CD4-positive, CD25-positive, alpha-beta regulatory T cell (primary cell): ENCODE measurements at regions not wholly inside any gene's neighbourhood (a gene's known extent, or its start where the extent isn't known, plus 50 kb on each side); places are given as distances from the start of the nearest gene placed in this dataset.

Source experiments
- ATAC-seq, 2 donors: fragments of 150-1000 bp; cut with Tn5 transposase; one replicate each; pipeline ENCODE4 v1.10.0; 2021; ENCODE audit warnings: low read depth in 2 of 2, moderate number of reproducible peaks in 2 of 2, moderate library complexity in 1 of 2
- DNase-seq, 3 donors: peaks; one replicate each; pipeline versions ENCODE4 v3.0.0 to v3.0.0-alpha.2; 2012 to 2022; ENCODE audit warnings: mixed read lengths in 1 of 3
- H3K27ac ChIP-seq: one replicate; pipeline ENCODE4 v1.7.0; 2013; ENCODE audit warnings: mild to moderate bottlenecking, low read length; ENCODE audit not compliant: insufficient read depth, poor library complexity, severe bottlenecking
- H3K27me3 ChIP-seq: one replicate; pipeline ENCODE4 v1.7.0; 2013; ENCODE audit warnings: low read length; ENCODE audit not compliant: control insufficient read depth, insufficient read depth
- H3K36me3 ChIP-seq: one replicate; pipeline ENCODE4 v1.7.0; 2013; ENCODE audit warnings: mild to moderate bottlenecking, low read length, moderate library complexity; ENCODE audit not compliant: control insufficient read depth, insufficient read depth
- H3K4me1 ChIP-seq: 2 replicates; pipeline ENCODE4 v1.7.0; 2013; ENCODE audit warnings: mild to moderate bottlenecking, low read length; ENCODE audit not compliant: insufficient read depth, control insufficient read depth, poor library complexity, severe bottlenecking
- H3K4me3 ChIP-seq: one replicate; pipeline ENCODE4 v1.7.0; 2013; ENCODE audit warnings: low read depth, mild to moderate bottlenecking, low read length, moderate library complexity
- H3K9me3 ChIP-seq, 2 experiments: 1 replicate in 1 of 2; 2 replicates in 1 of 2; pipeline ENCODE4 v1.7.0; 2013; ENCODE audit warnings: low read length in 2 of 2, mild to moderate bottlenecking in 1 of 2, moderate library complexity in 1 of 2; ENCODE audit not compliant: control insufficient read depth in 2 of 2
- H3K27ac Mint-ChIP-seq, 3 donors: one replicate each; pipeline ENCODE4 v1.8.0; 2020 to 2022; ENCODE audit warnings: mild to moderate bottlenecking in 3 of 3, mixed read lengths in 3 of 3, moderate library complexity in 2 of 3
- H3K27me3 Mint-ChIP-seq: one replicate; pipeline ENCODE4 v1.8.0; 2022; ENCODE audit warnings: mild to moderate bottlenecking, mixed read lengths
- H3K36me3 Mint-ChIP-seq: one replicate; pipeline ENCODE4 v1.8.0; 2020; ENCODE audit warnings: mixed read lengths
- H3K4me1 Mint-ChIP-seq, 4 donors: one replicate each; pipeline ENCODE4 v1.8.0; 2020 to 2022; ENCODE audit warnings: mixed read lengths in 4 of 4, mild to moderate bottlenecking in 1 of 4
- H3K4me3 Mint-ChIP-seq, 4 donors: one replicate each; pipeline ENCODE4 v1.8.0; 2020 to 2022; ENCODE audit warnings: mild to moderate bottlenecking in 4 of 4, mixed read lengths in 4 of 4, moderate library complexity in 3 of 4
- H3K9me3 Mint-ChIP-seq, 7 donors: one replicate each; pipeline ENCODE4 v1.8.0; 2020 to 2022; ENCODE audit warnings: mixed read lengths in 7 of 7, mild to moderate bottlenecking in 3 of 7, moderate library complexity in 2 of 7

DNA sequence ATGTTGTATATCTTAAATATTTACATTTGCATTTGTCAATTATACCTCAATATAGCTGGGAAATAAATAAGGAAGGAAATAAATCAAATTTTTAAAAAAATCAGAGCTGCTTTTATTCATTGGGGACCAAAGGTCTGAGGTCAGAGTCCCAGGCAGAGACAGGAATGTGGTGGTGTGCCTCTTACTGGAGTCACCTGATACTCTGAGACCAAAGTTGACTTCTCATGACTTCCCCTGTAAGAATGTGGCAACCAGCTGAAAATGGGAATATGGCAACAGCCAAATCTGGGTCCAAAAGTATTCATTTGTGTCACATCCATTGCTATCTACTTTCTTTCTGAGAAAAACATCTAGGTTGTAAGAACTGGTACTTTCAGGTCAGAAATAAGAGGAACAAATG, 496.6 kb upstream of the TMPO start:
- no peaks in the 10 kb centered on the region for H3K36me3 ChIP-seq
- no peak overlapping the region for H3K27ac Mint-ChIP-seq
- no peaks in the 10 kb centered on the region for H3K27me3 ChIP-seq
- H3K9me3 Mint-ChIP-seq: peaks cover 0 to 15% (median 0%) of the 10 kb centered on the region in 7 donors
- no peaks in the 10 kb centered on the region for H3K36me3 Mint-ChIP-seq
- no peaks in the 10 kb centered on the region for H3K27me3 Mint-ChIP-seq
- no peak for ATAC-seq
- DNase-seq: no peak
- no peaks in the 10 kb centered on the region for H3K4me1 ChIP-seq
- H3K4me3 ChIP-seq: no peak overlapping the region
- H3K4me1 Mint-ChIP-seq: no peaks in the 10 kb centered on the region
- no peak overlapping the region for H3K4me3 Mint-ChIP-seq
- no peak overlapping the region for H3K27ac ChIP-seq
- H3K9me3 ChIP-seq: no peaks in the 10 kb centered on the region

- H3K27ac ChIP-seq: no peak overlapping the region
- H3K36me3 Mint-ChIP-seq: no peaks in the 10 kb centered on the region
These were observed 495.0 kb upstream of the TMPO start for GRCh38 chr12:98020376-98020775.

DNA sequence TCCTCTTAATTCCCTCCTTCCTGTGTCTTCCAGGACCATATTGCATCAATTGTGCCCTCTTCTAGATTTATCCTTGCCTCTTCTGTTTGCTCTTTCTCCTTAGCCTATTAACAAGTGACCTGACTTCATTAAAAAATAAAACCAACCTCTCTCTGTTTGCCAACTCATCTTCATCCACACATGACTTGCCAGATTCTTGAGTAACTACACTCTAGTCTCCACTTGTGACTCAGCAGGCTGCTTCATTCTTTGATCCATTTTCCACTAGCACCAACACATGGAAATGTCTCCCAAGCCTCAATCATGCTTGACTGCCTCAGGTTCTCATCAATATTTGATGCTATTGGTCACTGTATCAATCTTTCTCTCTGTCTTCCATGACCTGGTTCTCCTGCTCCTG, 492.4 kb upstream of the TMPO start:
- no peak overlapping the region for H3K27ac Mint-ChIP-seq
- H3K4me3 Mint-ChIP-seq: no peak overlapping the region
- H3K36me3 Mint-ChIP-seq: no peaks in the 10 kb centered on the region

More at GRCh38 chr12:98020376-98020775, 495.0 kb upstream of the TMPO start:
- Histone ChIP-seq H3K9me3 (no peaks in the 10 kb centered on the region), H3K36me3 (no peaks in the 10 kb centered on the region), H3K4me1 (no peaks in the 10 kb centered on the region), H3K4me3 (no peak overlapping the region), H3K27me3 (no peaks in the 10 kb centered on the region)
- Mint-ChIP-seq H3K27me3 (no peaks in the 10 kb centered on the region), H3K4me1 (no peaks in the 10 kb centered on the region), H3K27ac (no peak overlapping the region), H3K9me3 (peaks cover 0 to 7% (median 0%) of the 10 kb centered on the region in 7 donors), H3K4me3 (no peak overlapping the region)
- DNase-seq (no peak), ATAC-seq (no peak)

DNA sequence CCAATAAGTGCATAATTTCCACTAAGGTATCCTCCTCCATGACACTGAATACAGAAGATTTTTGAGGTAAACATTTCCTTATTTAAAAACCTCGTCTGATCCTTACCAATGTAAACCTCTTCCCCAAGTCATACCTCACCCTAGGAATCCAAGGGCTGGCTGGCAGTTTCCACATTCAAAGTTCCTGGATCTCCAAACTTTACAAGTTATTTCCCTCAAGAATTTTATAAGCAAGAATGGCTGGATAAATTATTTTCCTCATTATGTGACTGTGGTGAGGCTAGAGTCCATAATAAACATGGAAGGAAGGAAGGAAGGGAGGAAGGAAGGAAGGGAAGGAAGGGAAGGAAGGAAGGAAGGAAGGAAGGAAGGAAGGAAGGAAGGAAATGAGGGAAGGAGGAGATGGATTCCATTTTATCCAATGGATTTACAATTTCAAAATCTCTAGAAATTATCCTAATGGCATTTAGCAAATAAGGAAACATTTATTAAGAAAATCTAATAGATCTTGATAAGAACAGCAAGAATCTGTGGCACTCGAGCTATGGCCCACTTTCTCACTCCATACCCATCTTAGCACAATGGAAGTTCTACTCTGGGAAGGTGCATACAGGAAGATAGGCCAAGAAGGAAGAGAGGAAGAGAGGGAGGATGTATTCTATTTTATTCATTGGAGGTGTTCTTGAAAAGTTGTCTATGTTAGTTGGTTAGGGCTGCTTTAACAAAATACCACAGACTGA, 477.8 kb upstream of the TMPO start:
- Histone ChIP-seq H3K4me1 (no peaks in the 10 kb centered on the region), H3K9me3 (no peaks in the 10 kb centered on the region), H3K27me3 (no peaks in the 10 kb centered on the region), H3K27ac (no peak overlapping the region), H3K36me3 (no peaks in the 10 kb centered on the region), H3K4me3 (no peak overlapping the region)
- Mint-ChIP-seq H3K36me3 (no peaks in the 10 kb centered on the region), H3K4me3 (no peak overlapping the region), H3K9me3 (peaks cover 0 to 10% (median 2%) of the 10 kb centered on the region in 7 donors), H3K27me3 (no peaks in the 10 kb centered on the region), H3K27ac (no peak overlapping the region), H3K4me1 (no peaks in the 10 kb centered on the region)
- ATAC-seq (no peak), DNase-seq (no peak)

More for the DNA sequence above, 492.4 kb upstream of the TMPO start:
- ATAC-seq (no peak), DNase-seq (no peak)
- Histone ChIP-seq H3K27me3 (no peaks in the 10 kb centered on the region), H3K4me1 (no peaks in the 10 kb centered on the region), H3K27ac (no peak overlapping the region), H3K36me3 (no peaks in the 10 kb centered on the region), H3K4me3 (no peak overlapping the region), H3K9me3 (no peaks in the 10 kb centered on the region)
- no peaks in the 10 kb centered on the region for H3K27me3 Mint-ChIP-seq
- H3K4me1 Mint-ChIP-seq: no peaks in the 10 kb centered on the region
- peaks cover 0 to 3% (median 0%) of the 10 kb centered on the region in 7 donors for H3K9me3 Mint-ChIP-seq

DNA sequence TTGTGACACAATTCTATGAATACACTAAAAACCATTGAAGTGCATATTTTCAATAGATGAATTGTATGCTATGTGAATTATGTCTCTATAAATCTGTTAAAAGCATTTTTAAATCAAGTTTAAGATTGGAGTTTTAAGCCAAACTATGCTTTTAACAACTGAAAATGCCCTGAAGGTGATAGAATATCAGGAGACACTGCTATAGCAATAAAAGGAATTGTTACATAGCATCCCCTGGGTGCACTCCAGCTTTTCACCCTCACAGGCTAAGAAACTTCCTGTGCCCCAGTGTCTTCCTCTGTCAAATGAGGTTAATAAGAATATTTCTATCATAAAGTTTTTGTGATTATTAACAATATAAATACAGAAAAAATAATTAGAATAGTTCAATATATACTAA, 472.7 kb upstream of the TMPO start:
- no peak overlapping the region for H3K4me3 Mint-ChIP-seq
- no peaks in the 10 kb centered on the region for H3K27me3 ChIP-seq
- no peak for DNase-seq
- no peak overlapping the region for H3K27ac ChIP-seq
- no peaks in the 10 kb centered on the region for H3K36me3 Mint-ChIP-seq
- H3K9me3 ChIP-seq: peaks cover 0 to 2% of the 10 kb centered on the region in 2 experiments
- no peaks in the 10 kb centered on the region for H3K4me1 Mint-ChIP-seq
- no peak overlapping the region for H3K4me3 ChIP-seq
- H3K4me1 ChIP-seq: no peaks in the 10 kb centered on the region
- H3K36me3 ChIP-seq: no peaks in the 10 kb centered on the region
- H3K27ac Mint-ChIP-seq: no peak overlapping the region
- peaks cover 0 to 11% (median 4%) of the 10 kb centered on the region in 7 donors for H3K9me3 Mint-ChIP-seq
- no peaks in the 10 kb centered on the region for H3K27me3 Mint-ChIP-seq
- no peak for ATAC-seq

DNA sequence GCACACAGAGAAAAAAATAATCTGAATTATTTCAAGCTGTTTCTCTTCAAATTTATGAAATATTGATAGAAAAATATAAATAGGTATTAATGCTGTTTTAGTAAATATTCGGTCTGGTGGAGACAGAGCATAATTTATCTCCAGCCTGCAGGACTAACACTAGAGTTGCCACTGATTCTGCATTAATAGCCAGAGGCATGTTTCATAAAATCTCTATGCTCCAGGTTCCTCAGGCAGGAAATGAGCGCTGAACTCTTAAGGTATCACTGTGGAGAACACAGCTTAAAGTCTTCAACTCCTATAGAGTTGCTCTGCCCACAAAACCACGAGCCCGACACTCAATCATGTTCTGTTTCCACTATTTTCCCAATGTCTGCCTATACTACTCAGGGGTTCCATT, 470.0 kb upstream of the TMPO start:
- no peaks in the 10 kb centered on the region for H3K36me3 Mint-ChIP-seq

DNA sequence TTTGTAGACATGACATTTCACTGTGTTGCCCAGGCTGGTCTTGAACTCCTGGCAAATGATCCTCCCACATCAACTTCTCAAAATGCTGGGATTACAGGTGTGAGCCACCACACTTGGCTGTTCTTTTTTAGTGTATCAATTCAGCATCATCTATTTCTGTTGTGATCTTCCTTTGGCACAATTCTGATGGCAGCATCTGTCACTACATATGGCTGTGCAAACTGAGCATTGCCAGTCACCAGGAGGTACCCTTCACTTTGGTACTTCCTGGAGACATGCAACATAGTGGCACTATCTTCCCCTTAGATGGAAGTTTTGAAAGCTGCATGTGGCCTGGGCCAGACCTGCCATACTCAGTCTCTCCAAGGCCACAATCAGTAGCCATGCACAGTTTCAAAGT, 467.1 kb upstream of the TMPO start:
- H3K9me3 Mint-ChIP-seq: peaks cover 0 to 8% (median 3%) of the 10 kb centered on the region in 7 donors
- no peaks in the 10 kb centered on the region for H3K27me3 Mint-ChIP-seq
- H3K36me3 ChIP-seq: no peaks in the 10 kb centered on the region
- no peak for DNase-seq
- H3K27me3 ChIP-seq: no peaks in the 10 kb centered on the region
- H3K27ac Mint-ChIP-seq: no peak overlapping the region
- no peak overlapping the region for H3K27ac ChIP-seq
- no peak overlapping the region for H3K4me3 ChIP-seq
- H3K4me1 ChIP-seq: no peaks in the 10 kb centered on the region
- H3K4me1 Mint-ChIP-seq: no peaks in the 10 kb centered on the region
- no peak for ATAC-seq
- peaks cover 0 to 2% of the 10 kb centered on the region in 2 experiments for H3K9me3 ChIP-seq
- H3K36me3 Mint-ChIP-seq: no peaks in the 10 kb centered on the region
- no peak overlapping the region for H3K4me3 Mint-ChIP-seq

More for the DNA sequence above, 470.0 kb upstream of the TMPO start:
- Mint-ChIP-seq H3K27me3 (no peaks in the 10 kb centered on the region), H3K27ac (no peak overlapping the region), H3K4me3 (no peak overlapping the region), H3K4me1 (no peaks in the 10 kb centered on the region), H3K9me3 (peaks cover 0 to 9% (median 3%) of the 10 kb centered on the region in 7 donors)
- DNase-seq (no peak), ATAC-seq (no peak)
- peaks cover 0 to 2% of the 10 kb centered on the region in 2 experiments for H3K9me3 ChIP-seq
- no peak overlapping the region for H3K27ac ChIP-seq
- H3K4me1 ChIP-seq: no peaks in the 10 kb centered on the region
- H3K4me3 ChIP-seq: no peak overlapping the region
- no peaks in the 10 kb centered on the region for H3K27me3 ChIP-seq
- H3K36me3 ChIP-seq: no peaks in the 10 kb centered on the region

DNA sequence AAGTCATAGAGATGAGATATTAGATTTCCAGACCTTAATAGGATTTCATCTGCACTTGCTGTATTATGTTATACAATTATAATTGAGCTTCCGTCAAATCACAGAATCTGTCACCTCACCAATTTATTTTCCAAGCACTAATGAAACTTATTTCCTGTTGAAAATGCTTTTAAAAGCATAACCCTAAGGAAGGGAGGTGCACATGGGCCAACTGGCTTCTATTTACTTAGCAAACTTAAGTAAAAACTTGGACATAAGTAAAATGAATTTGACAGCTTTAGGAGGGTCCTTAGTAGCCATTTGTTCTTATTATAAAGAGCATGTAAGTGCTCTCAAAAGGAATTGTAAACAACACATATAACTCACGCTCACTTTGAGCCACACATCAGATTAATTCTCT, 462.2 kb upstream of the TMPO start:
- Mint-ChIP-seq H3K4me3 (no peak overlapping the region), H3K36me3 (no peaks in the 10 kb centered on the region), H3K9me3 (peaks cover 0 to 4% (median 0%) of the 10 kb centered on the region in 7 donors), H3K27ac (no peak overlapping the region), H3K27me3 (no peaks in the 10 kb centered on the region), H3K4me1 (no peaks in the 10 kb centered on the region)
- Histone ChIP-seq H3K9me3 (no peaks in the 10 kb centered on the region), H3K27me3 (no peaks in the 10 kb centered on the region), H3K4me1 (no peaks in the 10 kb centered on the region), H3K36me3 (no peaks in the 10 kb centered on the region), H3K27ac (no peak overlapping the region), H3K4me3 (no peak overlapping the region)
- ATAC-seq (no peak), DNase-seq (no peak)
